ENCODE measurements at regions not wholly inside any gene's neighbourhood (a gene's known extent, or its start where the extent isn't known, plus 50 kb on each side); places are given as distances from the start of the nearest gene placed in this dataset.

DNA sequence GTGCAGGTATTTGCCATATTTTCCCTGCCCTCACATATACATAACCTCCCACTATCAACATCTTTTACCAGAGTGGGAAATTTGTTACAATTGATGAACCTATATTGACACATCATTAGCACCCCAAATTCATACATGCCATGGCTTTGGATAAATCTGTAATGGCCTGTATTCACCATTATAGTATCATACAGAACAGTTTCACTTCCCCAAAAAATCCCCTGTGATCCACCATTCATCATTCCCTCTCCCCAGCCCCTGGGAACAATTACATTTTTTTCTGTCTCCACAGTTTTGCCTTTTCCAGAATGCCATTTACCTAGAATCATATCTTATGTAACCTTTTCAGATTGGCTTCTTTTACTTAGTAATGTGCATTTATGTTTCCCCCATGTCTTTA, 494.5 kb downstream of the RNF144A start:
- Histone ChIP-seq H3K4me3 (ENCODE audit: low read depth, low read length) (no peak overlapping the region), H3K9me3 (no peaks in the 10 kb centered on the region), H3K4me1 (no peaks in the 10 kb centered on the region), H3K27me3 (replicated peaks; ENCODE audit: control insufficient read depth, insufficient read depth, low read length) (no peaks in the 10 kb centered on the region), H3K36me3 (ENCODE audit: control insufficient read depth, insufficient read depth, low read length) (no peaks in the 10 kb centered on the region)
- H3K27me3 Mint-ChIP-seq (ENCODE audit: insufficient read depth, unreplicated experiment) = peaks cover 7% of the 10 kb centered on the region
- CTCF ChIA-PET = no interaction called here
- no peaks in the 10 kb centered on the region for H3K36me3 Mint-ChIP-seq (ENCODE audit: insufficient read depth, unreplicated experiment)
- no peak overlapping the region for H3K27ac Mint-ChIP-seq (ENCODE audit: unreplicated experiment)
- intact Hi-C loops (cut with micrococcal nuclease; ENCODE audit: unreplicated experiment) = no loop called here
- DNase-seq = no peak
- TF ChIP-seq, protein P1, sequence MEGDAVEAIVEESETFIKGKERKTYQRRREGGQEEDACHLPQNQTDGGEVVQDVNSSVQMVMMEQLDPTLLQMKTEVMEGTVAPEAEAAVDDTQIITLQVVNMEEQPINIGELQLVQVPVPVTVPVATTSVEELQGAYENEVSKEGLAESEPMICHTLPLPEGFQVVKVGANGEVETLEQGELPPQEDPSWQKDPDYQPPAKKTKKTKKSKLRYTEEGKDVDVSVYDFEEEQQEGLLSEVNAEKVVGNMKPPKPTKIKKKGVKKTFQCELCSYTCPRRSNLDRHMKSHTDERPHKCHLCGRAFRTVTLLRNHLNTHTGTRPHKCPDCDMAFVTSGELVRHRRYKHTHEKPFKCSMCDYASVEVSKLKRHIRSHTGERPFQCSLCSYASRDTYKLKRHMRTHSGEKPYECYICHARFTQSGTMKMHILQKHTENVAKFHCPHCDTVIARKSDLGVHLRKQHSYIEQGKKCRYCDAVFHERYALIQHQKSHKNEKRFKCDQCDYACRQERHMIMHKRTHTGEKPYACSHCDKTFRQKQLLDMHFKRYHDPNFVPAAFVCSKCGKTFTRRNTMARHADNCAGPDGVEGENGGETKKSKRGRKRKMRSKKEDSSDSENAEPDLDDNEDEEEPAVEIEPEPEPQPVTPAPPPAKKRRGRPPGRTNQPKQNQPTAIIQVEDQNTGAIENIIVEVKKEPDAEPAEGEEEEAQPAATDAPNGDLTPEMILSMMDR (IDR thresholded peaks at IDR 0.05; ENCODE audit: insufficient read depth in 1 of 2, low read depth in 1 of 2, low read length in 1 of 2, severe bottlenecking in 1 of 2, unreplicated experiment in 1 of 2) = no peak
- POLR2A ChIA-PET = no interaction called here
- no peaks in the 10 kb centered on the region for H3K4me1 Mint-ChIP-seq (ENCODE audit: low read depth, unreplicated experiment)
- peaks cover 9% of the 10 kb centered on the region for H3K9me3 Mint-ChIP-seq (ENCODE audit: unreplicated experiment)
- BruUV-seq (replicated peaks) = no TSS peak
- H3K4me3 Mint-ChIP-seq (ENCODE audit: unreplicated experiment) = no peak overlapping the region

DNA sequence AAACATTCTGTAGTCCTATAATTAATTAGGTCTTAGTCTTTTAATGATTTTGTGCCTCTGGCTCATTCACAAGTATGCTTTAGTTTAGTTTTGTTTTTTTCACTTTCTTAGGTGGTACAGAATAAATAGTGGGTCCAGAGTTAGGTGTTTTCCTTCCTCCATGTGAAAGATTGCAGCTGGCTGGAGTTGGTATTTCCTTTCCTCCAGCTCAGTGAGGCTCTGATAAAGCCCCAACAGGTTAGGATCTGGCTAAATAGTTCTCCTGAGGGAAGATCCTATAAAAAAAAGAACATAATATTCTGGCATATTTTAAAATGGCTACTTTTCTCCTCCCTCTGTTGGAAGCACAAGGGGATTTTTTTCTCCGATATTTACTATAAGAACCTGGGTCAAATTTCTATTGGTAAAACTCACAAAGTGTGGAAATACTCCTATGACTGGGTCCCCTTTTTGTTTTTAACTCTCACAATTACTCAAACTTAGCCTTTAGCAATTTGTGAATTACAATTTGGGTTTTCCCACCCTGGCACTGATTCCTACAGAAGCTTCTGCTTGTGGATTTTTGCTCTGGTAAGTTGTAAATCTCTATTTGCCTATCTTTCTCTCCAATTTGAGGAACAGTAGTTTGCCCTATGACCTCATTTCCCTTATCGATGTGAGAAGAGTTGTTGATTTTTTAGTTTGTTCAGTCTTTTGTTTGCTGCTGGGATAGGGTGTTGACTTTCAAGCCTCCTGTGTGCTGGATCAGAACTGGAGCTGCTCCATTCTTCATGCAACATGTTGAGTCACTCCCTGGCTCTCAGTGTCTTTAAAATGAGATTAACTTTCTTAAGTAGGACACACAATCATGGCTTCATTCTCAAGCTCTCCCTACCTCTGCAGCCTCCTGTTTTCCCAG, 500.9 kb downstream of the RNF144A start:
- POLR2A ChIA-PET = no interaction called here
- TF ChIP-seq, protein P1 (IDR thresholded peaks at IDR 0.05; ENCODE audit: insufficient read depth in 1 of 2, low read depth in 1 of 2, low read length in 1 of 2, severe bottlenecking in 1 of 2, unreplicated experiment in 1 of 2) = no peak
- no peak overlapping the region for H3K27ac Mint-ChIP-seq (ENCODE audit: unreplicated experiment)
- no peaks in the 10 kb centered on the region for H3K4me1 Mint-ChIP-seq (ENCODE audit: low read depth, unreplicated experiment)
- no peak for DNase-seq
- Histone ChIP-seq H3K4me1 (no peaks in the 10 kb centered on the region), H3K9me3 (no peaks in the 10 kb centered on the region), H3K4me3 (ENCODE audit: low read depth, low read length) (no peak overlapping the region), H3K36me3 (ENCODE audit: control insufficient read depth, insufficient read depth, low read length) (no peaks in the 10 kb centered on the region), H3K27me3 (replicated peaks; ENCODE audit: control insufficient read depth, insufficient read depth, low read length) (no peaks in the 10 kb centered on the region)
- peaks cover 9% of the 10 kb centered on the region for H3K9me3 Mint-ChIP-seq (ENCODE audit: unreplicated experiment)
- intact Hi-C loops (cut with micrococcal nuclease; ENCODE audit: unreplicated experiment) = no loop called here
- H3K36me3 Mint-ChIP-seq (ENCODE audit: insufficient read depth, unreplicated experiment) = no peaks in the 10 kb centered on the region
- peaks cover 14% of the 10 kb centered on the region for H3K27me3 Mint-ChIP-seq (ENCODE audit: insufficient read depth, unreplicated experiment)
- BruUV-seq (replicated peaks) = no TSS peak
- H3K4me3 Mint-ChIP-seq (ENCODE audit: unreplicated experiment) = no peak overlapping the region
- CTCF ChIA-PET = no interaction called here

DNA sequence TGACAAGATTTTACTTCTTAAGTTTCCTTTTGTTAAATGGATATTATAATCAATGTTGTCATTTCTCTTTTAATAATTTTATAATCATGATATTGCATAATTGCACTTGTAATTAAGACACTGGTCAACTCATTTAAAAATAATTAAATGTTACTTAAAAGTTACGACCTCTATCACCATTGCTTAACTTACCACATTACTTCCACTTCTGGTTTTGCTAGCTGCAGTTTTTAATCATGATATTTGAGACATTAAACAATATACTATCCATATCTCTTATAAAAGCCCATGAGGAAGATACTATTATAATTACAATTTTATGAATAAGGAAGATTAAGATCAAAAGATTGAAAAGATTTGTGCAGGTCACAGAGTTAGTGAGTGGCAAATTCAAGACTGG, 502.0 kb downstream of the RNF144A start:
- H3K27ac Mint-ChIP-seq (ENCODE audit: unreplicated experiment) = no peak overlapping the region
- H3K4me1 Mint-ChIP-seq (ENCODE audit: low read depth, unreplicated experiment) = no peaks in the 10 kb centered on the region
- no TSS peak for BruUV-seq (replicated peaks)
- no peaks in the 10 kb centered on the region for H3K9me3 Mint-ChIP-seq (ENCODE audit: unreplicated experiment)
- no peak for DNase-seq
- H3K4me1 ChIP-seq = no peaks in the 10 kb centered on the region
- H3K36me3 Mint-ChIP-seq (ENCODE audit: insufficient read depth, unreplicated experiment) = no peaks in the 10 kb centered on the region
- no peaks in the 10 kb centered on the region for H3K9me3 ChIP-seq
- H3K27me3 ChIP-seq (replicated peaks; ENCODE audit: control insufficient read depth, insufficient read depth, low read length) = no peaks in the 10 kb centered on the region
- H3K4me3 Mint-ChIP-seq (ENCODE audit: unreplicated experiment) = no peak overlapping the region
- H3K36me3 ChIP-seq (ENCODE audit: control insufficient read depth, insufficient read depth, low read length) = no peaks in the 10 kb centered on the region
- intact Hi-C loops (cut with micrococcal nuclease; ENCODE audit: unreplicated experiment) = no loop called here
- no peak overlapping the region for H3K4me3 ChIP-seq (ENCODE audit: low read depth, low read length)
- TF ChIP-seq, protein P1 (IDR thresholded peaks at IDR 0.05; ENCODE audit: insufficient read depth in 1 of 2, low read depth in 1 of 2, low read length in 1 of 2, severe bottlenecking in 1 of 2, unreplicated experiment in 1 of 2) = no peak
- ChIA-PET CTCF (no interaction called here), POLR2A (no interaction called here)
- peaks cover 12% of the 10 kb centered on the region for H3K27me3 Mint-ChIP-seq (ENCODE audit: insufficient read depth, unreplicated experiment)

All from Caco-2 (cell line).